HEK293 (cell line): ENCODE measurements at regions not wholly inside any gene's neighbourhood (a gene's known extent, or its start where the extent isn't known, plus 50 kb on each side); places are given as distances from the start of the nearest gene placed in this dataset.

Source experiments
- SP7 ChIP-seq: fragments of 450-650 bp; formaldehyde crosslinking; IDR thresholded peaks from 2 replicates; pipeline ENCODE4 v1.5.1; 2016; ENCODE audit warnings: missing biosample characterization, missing genetic modification characterization
- ZBTB17 ChIP-seq: fragments of 450-650 bp; formaldehyde crosslinking; IDR thresholded peaks from 2 replicates; pipeline ENCODE4 v1.5.1; 2016; ENCODE audit warnings: missing biosample characterization, missing genetic modification characterization
- ZNF404 ChIP-seq: fragments of 450-650 bp; formaldehyde crosslinking; IDR thresholded peaks from 2 replicates; pipeline ENCODE4 v1.5.1; 2017; ENCODE audit warnings: missing biosample characterization, missing genetic modification characterization
- ZNF670 ChIP-seq: fragments of 450-650 bp; formaldehyde crosslinking; IDR thresholded peaks from 2 replicates; pipeline ENCODE4 v1.5.1; 2016; ENCODE audit warnings: missing biosample characterization, missing genetic modification characterization, low read depth
- ZNF76 ChIP-seq: fragments of 450-650 bp; formaldehyde crosslinking; IDR thresholded peaks from 2 replicates; pipeline ENCODE4; 2016; ENCODE audit warnings: low read depth, missing biosample characterization, missing genetic modification characterization, borderline replicate concordance
- ZNF776 ChIP-seq: fragments of 450-650 bp; formaldehyde crosslinking; IDR thresholded peaks from 2 replicates; pipeline ENCODE4 v1.5.0; 2017; ENCODE audit warnings: missing biosample characterization, missing genetic modification characterization, borderline replicate concordance
- ZNF777 ChIP-seq: fragments of 450-650 bp; formaldehyde crosslinking; IDR thresholded peaks from 2 replicates; pipeline ENCODE4 v1.5.1; 2017; ENCODE audit warnings: missing biosample characterization, missing genetic modification characterization, borderline replicate concordance
- TF ChIP-seq, protein P1 (sequence below): fragments of 450-650 bp; formaldehyde crosslinking; IDR thresholded peaks from 2 replicates; pipeline ENCODE4 v1.5.1; 2016; ENCODE audit warnings: missing biosample characterization, missing genetic modification characterization
- TF ChIP-seq, protein P2 (sequence below): fragments of 450-650 bp; formaldehyde crosslinking; IDR thresholded peaks from 2 replicates; pipeline ENCODE4 v1.5.1; 2016; ENCODE audit warnings: missing biosample characterization, missing genetic modification characterization
- TF ChIP-seq, protein P3 (sequence below): fragments of 450-650 bp; formaldehyde crosslinking; IDR thresholded peaks from 2 replicates; pipeline ENCODE4 v1.5.1; 2016; ENCODE audit warnings: missing biosample characterization, missing genetic modification characterization

DNA sequence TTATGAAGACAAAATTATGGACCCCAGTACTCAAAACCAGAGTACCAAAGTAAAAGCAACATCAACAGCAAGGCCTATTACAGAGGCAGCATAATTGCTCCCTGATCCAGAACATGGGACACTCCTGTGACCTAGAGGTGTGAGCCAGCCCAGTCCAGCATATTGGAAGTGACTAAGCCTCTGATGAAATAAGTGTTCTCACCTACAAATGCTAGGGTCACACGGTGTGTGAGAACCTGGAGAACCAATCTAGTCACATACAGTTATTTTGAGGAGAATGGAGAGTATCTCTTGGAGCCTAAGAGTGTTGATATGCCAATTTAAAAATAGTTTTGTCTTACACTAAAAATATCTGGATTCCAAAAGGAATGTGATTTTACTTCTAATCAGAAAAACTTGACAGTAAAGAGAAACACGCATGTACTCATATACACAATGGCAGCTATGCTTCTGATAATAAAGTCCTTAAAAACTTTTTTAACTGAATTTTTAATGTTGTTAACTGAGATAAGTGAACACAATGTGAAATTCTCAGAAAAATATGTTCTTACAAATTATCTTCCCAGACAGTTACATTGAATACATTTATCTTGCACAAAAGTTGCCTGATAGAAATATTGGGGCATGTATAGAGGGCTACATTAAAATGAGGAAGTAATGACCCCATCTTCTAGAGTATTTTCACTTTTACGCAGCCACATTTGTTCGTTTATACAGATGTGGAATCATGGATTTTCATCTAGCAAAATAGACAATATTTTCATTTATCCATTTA, 56.8 kb upstream of the CD36 start:
- TF ChIP-seq ZNF776 (tag by site-specific recombination) (no peak), ZNF777 (tag by site-specific recombination) (no peak), ZNF404 (no peak), ZNF670 (tag by site-specific recombination) (no peak), ZBTB17 (tag by site-specific recombination) (no peak), ZNF76 (no peak), SP7 (tag by site-specific recombination) (no peak)
- TF ChIP-seq, protein P1, sequence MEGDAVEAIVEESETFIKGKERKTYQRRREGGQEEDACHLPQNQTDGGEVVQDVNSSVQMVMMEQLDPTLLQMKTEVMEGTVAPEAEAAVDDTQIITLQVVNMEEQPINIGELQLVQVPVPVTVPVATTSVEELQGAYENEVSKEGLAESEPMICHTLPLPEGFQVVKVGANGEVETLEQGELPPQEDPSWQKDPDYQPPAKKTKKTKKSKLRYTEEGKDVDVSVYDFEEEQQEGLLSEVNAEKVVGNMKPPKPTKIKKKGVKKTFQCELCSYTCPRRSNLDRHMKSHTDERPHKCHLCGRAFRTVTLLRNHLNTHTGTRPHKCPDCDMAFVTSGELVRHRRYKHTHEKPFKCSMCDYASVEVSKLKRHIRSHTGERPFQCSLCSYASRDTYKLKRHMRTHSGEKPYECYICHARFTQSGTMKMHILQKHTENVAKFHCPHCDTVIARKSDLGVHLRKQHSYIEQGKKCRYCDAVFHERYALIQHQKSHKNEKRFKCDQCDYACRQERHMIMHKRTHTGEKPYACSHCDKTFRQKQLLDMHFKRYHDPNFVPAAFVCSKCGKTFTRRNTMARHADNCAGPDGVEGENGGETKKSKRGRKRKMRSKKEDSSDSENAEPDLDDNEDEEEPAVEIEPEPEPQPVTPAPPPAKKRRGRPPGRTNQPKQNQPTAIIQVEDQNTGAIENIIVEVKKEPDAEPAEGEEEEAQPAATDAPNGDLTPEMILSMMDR (tag by site-specific recombination): no peak
- TF ChIP-seq, protein P2, sequence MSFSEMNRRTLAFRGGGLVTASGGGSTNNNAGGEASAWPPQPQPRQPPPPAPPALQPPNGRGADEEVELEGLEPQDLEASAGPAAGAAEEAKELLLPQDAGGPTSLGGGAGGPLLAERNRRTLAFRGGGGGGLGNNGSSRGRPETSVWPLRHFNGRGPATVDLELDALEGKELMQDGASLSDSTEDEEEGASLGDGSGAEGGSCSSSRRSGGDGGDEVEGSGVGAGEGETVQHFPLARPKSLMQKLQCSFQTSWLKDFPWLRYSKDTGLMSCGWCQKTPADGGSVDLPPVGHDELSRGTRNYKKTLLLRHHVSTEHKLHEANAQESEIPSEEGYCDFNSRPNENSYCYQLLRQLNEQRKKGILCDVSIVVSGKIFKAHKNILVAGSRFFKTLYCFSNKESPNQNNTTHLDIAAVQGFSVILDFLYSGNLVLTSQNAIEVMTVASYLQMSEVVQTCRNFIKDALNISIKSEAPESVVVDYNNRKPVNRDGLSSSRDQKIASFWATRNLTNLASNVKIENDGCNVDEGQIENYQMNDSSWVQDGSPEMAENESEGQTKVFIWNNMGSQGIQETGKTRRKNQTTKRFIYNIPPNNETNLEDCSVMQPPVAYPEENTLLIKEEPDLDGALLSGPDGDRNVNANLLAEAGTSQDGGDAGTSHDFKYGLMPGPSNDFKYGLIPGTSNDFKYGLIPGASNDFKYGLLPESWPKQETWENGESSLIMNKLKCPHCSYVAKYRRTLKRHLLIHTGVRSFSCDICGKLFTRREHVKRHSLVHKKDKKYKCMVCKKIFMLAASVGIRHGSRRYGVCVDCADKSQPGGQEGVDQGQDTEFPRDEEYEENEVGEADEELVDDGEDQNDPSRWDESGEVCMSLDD (tag by site-specific recombination): no peak
- TF ChIP-seq, protein P3, sequence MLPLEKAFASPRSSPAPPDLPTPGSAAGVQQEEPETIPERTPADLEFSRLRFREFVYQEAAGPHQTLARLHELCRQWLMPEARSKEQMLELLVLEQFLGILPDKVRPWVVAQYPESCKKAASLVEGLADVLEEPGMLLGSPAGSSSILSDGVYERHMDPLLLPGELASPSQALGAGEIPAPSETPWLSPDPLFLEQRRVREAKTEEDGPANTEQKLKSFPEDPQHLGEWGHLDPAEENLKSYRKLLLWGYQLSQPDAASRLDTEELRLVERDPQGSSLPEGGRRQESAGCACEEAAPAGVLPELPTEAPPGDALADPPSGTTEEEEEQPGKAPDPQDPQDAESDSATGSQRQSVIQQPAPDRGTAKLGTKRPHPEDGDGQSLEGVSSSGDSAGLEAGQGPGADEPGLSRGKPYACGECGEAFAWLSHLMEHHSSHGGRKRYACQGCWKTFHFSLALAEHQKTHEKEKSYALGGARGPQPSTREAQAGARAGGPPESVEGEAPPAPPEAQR (tag by site-specific recombination): no peak
